ENCODE measurements at regions not wholly inside any gene's neighbourhood (a gene's known extent, or its start where the extent isn't known, plus 50 kb on each side); places are given as distances from the start of the nearest gene placed in this dataset.

- no peak for TF ChIP-seq CTCF (IDR thresholded peaks at IDR 0.05; ENCODE audit: low read depth, low read length, missing input control)
- TF ChIP-seq SP1 (IDR thresholded peaks at IDR 0.05) = no peak
- TF ChIP-seq RAD21 (IDR thresholded peaks at IDR 0.05) = no peak
- no peak for TF ChIP-seq ZBTB33 (IDR thresholded peaks at IDR 0.05)
- TF ChIP-seq NR2F2 (IDR thresholded peaks at IDR 0.05) = no peak
- no peak for TF ChIP-seq EGR1 (IDR thresholded peaks at IDR 0.05; ENCODE audit: low read depth in 2 of 2)
- no peak for TF ChIP-seq YY1 (IDR thresholded peaks at IDR 0.05)
- TF ChIP-seq GABPA (IDR thresholded peaks at IDR 0.05 in 1 of 2, conservative IDR thresholded peaks at IDR 0.05 in 1 of 2) = no peak
Observed at GRCh38 chr6:26305641-26305969, 59.4 kb upstream of the BTN3A2 start.

All from liver (tissue), 3 donors.